Activated naive CD8-positive, alpha-beta T cell treated with anti-CD3 and anti-CD28 coated beads, Interleukin-2, amount 50 U/mL, for 24 hours (primary cell): ENCODE measurements at regions not wholly inside any gene's neighbourhood (a gene's known extent, or its start where the extent isn't known, plus 50 kb on each side); places are given as distances from the start of the nearest gene placed in this dataset.

Experiments used
- ATAC-seq: fragments of 150-1000 bp; cut with Tn5 transposase; one replicate; pipeline ENCODE4 v1.10.0; 2021
- DNase-seq: peaks from one replicate; pipeline ENCODE4 v3.0.0; 2021
- H3K27ac Mint-ChIP-seq: one replicate; pipeline ENCODE4 v1.8.0; 2021; ENCODE audit warnings: mild to moderate bottlenecking, mixed read lengths
- H3K27me3 Mint-ChIP-seq: one replicate; pipeline ENCODE4 v1.8.0; 2021; ENCODE audit warnings: mixed read lengths
- H3K36me3 Mint-ChIP-seq: one replicate; pipeline ENCODE4 v1.8.0; 2021; ENCODE audit warnings: low read depth, mixed read lengths
- H3K4me1 Mint-ChIP-seq: one replicate; pipeline ENCODE4 v1.8.0; 2021; ENCODE audit warnings: mixed read lengths
- H3K4me3 Mint-ChIP-seq: one replicate; pipeline ENCODE4 v1.8.0; 2021; ENCODE audit warnings: mild to moderate bottlenecking, moderate library complexity, mixed read lengths
- H3K9me3 Mint-ChIP-seq: one replicate; pipeline ENCODE4 v1.8.0; 2021; ENCODE audit warnings: mixed read lengths

DNA sequence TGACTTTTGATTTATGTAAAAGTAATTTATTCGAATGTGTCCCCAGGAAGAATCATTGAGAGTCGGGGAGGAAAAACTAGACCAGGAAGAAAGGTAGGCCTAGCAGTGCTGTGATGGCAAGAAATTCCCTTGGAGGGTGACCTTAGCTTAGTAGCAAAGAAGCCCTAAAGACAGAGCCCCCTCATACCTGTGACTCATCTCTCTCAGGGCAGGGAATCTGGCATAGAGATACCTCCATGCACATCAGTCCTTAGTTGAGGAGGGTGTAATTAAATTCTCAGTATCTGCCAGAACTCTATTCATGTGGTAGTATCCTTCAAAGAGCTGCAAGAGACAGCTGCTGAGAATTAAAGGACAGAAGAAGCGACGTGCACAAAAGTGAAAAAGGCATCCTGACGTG is 360.3 kb downstream of the FBXO15 start:
- no peak for ATAC-seq
- no peaks in the 10 kb centered on the region for H3K36me3 Mint-ChIP-seq
- H3K9me3 Mint-ChIP-seq, result peaks cover 4% of the 10 kb centered on the region
- no peak overlapping the region for H3K4me3 Mint-ChIP-seq
- H3K27me3 Mint-ChIP-seq, result no peaks in the 10 kb centered on the region
- no peaks in the 10 kb centered on the region for H3K4me1 Mint-ChIP-seq
- no peak for DNase-seq
- H3K27ac Mint-ChIP-seq, result no peak overlapping the region

DNA sequence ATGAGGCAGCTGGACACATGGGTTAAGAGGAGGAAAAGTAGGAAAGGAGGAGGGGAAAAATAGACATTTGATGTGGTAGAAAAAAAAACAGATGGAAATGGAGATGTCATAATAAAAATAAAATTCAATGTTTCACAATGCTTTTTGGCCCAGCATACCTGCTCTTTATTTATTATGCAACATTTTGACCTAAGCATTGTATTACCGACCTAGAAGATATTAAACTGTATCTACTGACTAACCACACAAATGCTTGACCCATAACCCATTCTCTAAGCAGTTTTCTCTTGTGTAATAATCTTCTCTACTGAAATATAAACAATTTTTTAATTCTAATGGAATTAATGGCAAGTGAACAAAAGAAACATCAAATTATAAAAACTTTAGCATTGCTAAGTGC is 362.3 kb downstream of the FBXO15 start:
- DNase-seq (no peak), ATAC-seq (no peak)
- H3K9me3 Mint-ChIP-seq, result peaks cover 4% of the 10 kb centered on the region
- no peaks in the 10 kb centered on the region for H3K36me3 Mint-ChIP-seq
- no peak overlapping the region for H3K4me3 Mint-ChIP-seq
- no peak overlapping the region for H3K27ac Mint-ChIP-seq
- no peaks in the 10 kb centered on the region for H3K27me3 Mint-ChIP-seq
- H3K4me1 Mint-ChIP-seq, result no peaks in the 10 kb centered on the region

DNA sequence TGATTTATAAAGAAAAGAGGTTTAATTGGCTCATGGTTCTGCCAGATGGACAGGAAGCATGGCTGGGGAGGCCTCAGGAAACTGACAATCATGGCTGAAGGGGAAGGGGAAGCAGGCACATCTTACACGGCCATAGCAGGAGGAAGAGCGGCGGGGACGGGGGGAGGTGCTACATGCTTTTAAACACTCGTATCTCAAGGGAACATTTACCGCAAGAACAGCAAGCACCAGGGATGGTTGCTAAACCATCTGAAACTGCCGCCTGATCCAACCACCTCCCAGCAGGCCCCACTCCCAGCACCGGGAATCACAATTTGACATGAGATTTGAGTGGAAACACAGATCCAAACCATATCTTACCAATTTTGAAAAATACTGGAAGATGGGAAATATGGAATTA is 362.8 kb downstream of the FBXO15 start:
- DNase-seq (no peak), ATAC-seq (no peak)
- no peaks in the 10 kb centered on the region for H3K27me3 Mint-ChIP-seq
- H3K4me1 Mint-ChIP-seq, result no peaks in the 10 kb centered on the region
- H3K36me3 Mint-ChIP-seq, result no peaks in the 10 kb centered on the region
- H3K9me3 Mint-ChIP-seq, result peaks cover 4% of the 10 kb centered on the region
- no peak overlapping the region for H3K27ac Mint-ChIP-seq
- H3K4me3 Mint-ChIP-seq, result no peak overlapping the region

DNA sequence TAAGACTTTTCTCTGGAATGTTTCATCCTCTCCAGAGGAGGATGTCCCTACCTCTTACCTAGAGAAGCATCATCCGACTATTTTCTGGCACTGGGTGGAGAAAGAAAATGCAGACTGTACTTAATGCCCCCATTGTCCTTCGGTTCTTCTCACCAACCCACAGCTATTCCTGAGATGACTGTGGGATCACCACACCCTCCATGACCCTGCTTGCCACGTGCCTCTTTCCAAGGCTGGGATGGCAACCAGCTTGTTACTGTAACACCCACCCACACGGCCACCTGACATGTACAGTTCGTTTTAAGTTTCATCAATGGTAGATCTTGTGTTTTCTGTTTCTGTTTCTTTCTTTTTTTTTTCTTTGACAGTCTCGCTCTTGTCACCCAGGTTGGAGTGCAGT is 365.2 kb downstream of the FBXO15 start:
- Mint-ChIP-seq H3K4me3 (no peak overlapping the region), H3K27me3 (no peaks in the 10 kb centered on the region), H3K4me1 (no peaks in the 10 kb centered on the region), H3K9me3 (peaks cover 4% of the 10 kb centered on the region), H3K27ac (no peak overlapping the region), H3K36me3 (no peaks in the 10 kb centered on the region)
- DNase-seq (no peak), ATAC-seq (no peak)

DNA sequence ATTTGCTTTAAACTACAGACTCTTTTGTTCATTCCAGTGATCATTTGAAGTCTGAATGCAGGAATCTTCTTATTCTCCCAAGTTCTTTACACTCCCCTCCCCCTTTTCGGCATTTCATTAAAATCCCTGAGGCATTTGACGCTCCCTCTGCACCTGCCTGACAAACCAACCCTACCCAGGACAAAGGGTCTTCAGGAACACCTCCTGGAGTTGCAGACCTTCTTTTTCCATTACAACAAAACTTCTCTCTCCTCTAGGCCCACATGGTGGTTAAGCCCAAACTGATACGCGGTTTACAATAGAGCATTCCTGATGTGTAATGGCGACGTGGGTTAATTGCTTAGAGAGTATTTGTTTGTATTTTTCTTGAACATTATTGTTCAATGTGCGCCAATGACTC is 367.4 kb downstream of the FBXO15 start:
- Mint-ChIP-seq H3K4me3 (no peak overlapping the region), H3K27me3 (no peaks in the 10 kb centered on the region), H3K9me3 (peaks cover 4% of the 10 kb centered on the region)

DNA sequence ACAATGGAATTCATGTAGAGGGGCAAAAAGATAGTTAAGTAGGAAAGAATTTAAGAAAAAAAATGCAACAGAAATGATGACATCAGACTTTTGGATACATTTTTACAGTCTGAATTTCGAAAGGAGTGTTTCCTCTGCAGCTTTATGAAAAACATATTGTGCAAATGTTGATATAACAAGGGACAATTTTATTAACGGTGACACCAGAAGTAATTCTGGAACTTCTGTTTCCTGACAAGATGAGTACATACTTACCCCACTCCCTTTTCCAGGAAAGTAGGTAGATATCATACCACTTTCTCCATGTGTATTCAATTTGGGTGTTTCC is 369.6 kb downstream of the FBXO15 start:
- no peak for ATAC-seq

More for the DNA sequence above, 367.4 kb downstream of the FBXO15 start:
- ATAC-seq, result no peak
- Mint-ChIP-seq H3K4me1 (no peaks in the 10 kb centered on the region), H3K36me3 (no peaks in the 10 kb centered on the region), H3K27ac (no peak overlapping the region)
- DNase-seq, result no peak

DNA sequence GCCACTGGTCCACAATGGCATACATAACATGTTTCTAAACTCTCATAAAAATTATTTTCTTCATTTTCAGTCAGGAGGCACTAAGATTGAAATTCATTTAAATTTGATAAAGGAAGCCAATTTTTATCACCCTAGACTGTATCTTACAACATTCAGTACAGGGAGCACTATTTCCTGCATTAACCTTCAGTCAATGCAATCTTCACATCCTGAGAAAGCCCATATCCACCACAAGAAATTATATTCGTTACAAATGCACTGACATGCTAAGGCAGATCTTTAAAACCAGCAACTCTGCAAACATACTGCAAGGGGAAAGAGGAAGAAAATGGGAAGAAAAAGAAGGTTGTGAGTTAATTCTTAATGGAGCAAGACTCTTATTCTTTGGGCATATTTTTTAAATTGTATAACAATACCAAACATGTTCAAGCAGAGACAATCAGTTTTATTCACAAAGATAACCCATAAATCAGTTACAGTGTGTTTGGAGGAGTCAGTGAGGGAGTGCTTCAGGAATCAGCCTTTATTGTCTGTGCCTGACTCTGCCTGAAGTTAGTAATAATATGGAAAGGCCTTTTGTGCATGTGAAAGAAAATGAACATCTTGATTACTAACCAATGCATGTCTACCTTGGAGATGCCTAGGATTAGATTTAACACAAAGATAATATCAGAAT is 370.1 kb downstream of the FBXO15 start:
- Mint-ChIP-seq H3K9me3 (no peaks in the 10 kb centered on the region), H3K27me3 (no peaks in the 10 kb centered on the region), H3K27ac (no peak overlapping the region), H3K4me3 (no peak overlapping the region), H3K4me1 (no peaks in the 10 kb centered on the region), H3K36me3 (no peaks in the 10 kb centered on the region)
- no peak for DNase-seq
- no peak for ATAC-seq

More for the DNA sequence above, 369.6 kb downstream of the FBXO15 start:
- H3K27me3 Mint-ChIP-seq, result no peaks in the 10 kb centered on the region
- DNase-seq, result no peak
- no peak overlapping the region for H3K27ac Mint-ChIP-seq
- H3K4me3 Mint-ChIP-seq, result no peak overlapping the region
- no peaks in the 10 kb centered on the region for H3K36me3 Mint-ChIP-seq
- no peaks in the 10 kb centered on the region for H3K9me3 Mint-ChIP-seq
- no peaks in the 10 kb centered on the region for H3K4me1 Mint-ChIP-seq

DNA sequence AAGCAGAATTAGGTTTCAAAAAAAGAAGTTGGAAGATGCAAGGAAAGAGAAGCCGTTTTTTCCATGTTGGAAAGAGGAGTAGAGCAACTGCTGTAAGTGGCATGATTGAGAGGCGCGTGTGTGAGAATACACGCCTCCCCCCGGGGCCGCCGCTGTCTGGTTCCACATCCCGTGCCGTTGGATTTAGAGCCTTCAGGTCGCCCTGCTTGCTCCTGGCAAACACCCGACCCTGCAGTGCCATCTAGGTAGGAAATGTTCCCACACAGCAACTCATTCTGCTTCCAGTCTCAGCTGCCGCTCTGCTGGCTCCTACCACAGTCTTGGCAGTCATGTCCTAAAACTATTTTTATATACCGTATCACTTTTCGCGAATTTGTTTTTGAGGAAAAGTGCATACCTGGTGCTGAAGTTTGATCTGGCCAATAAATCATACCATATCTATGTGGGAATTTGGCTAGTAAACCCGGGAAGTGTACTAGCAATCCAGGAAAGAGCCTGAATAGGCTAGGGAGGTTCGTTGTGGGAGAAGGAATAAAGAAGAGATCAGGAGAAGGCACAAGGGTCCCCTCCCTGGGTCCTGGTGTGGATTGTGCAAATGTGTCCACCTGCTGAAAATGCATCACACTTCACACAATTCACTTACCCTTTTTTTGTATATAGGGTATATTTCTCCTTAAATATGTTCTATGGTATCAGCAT is 372.7 kb downstream of the FBXO15 start:
- no peak for ATAC-seq
- H3K4me3 Mint-ChIP-seq, result no peak overlapping the region
- no peaks in the 10 kb centered on the region for H3K27me3 Mint-ChIP-seq
- H3K27ac Mint-ChIP-seq, result no peak overlapping the region
- H3K36me3 Mint-ChIP-seq, result no peaks in the 10 kb centered on the region
- H3K9me3 Mint-ChIP-seq, result no peaks in the 10 kb centered on the region
- no peaks in the 10 kb centered on the region for H3K4me1 Mint-ChIP-seq
- DNase-seq, result no peak

DNA sequence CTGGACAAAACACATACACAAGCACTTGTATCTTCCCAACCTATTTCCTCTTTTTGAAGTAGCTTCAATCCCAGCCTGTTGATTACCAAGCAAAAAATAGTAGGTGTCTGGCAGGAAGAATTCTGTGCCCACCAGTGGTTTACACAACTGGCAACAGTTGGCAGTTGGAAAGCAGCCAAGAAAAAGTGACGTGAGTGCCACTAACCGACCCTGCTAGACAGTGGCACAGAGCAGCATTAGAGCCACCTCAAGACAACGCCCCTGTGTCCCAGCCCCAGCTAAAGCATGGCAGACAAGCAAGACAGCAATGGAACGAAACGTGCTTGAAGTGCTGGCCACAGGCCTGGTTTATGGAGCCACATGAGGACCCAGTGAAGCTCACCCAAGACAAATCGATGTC is 379.6 kb downstream of the FBXO15 start:
- no peak overlapping the region for H3K4me3 Mint-ChIP-seq
- no peak overlapping the region for H3K27ac Mint-ChIP-seq
- no peak for ATAC-seq
- no peaks in the 10 kb centered on the region for H3K4me1 Mint-ChIP-seq
- peaks cover 5% of the 10 kb centered on the region for H3K27me3 Mint-ChIP-seq
- H3K36me3 Mint-ChIP-seq, result no peaks in the 10 kb centered on the region
- no peak for DNase-seq
- no peaks in the 10 kb centered on the region for H3K9me3 Mint-ChIP-seq

DNA sequence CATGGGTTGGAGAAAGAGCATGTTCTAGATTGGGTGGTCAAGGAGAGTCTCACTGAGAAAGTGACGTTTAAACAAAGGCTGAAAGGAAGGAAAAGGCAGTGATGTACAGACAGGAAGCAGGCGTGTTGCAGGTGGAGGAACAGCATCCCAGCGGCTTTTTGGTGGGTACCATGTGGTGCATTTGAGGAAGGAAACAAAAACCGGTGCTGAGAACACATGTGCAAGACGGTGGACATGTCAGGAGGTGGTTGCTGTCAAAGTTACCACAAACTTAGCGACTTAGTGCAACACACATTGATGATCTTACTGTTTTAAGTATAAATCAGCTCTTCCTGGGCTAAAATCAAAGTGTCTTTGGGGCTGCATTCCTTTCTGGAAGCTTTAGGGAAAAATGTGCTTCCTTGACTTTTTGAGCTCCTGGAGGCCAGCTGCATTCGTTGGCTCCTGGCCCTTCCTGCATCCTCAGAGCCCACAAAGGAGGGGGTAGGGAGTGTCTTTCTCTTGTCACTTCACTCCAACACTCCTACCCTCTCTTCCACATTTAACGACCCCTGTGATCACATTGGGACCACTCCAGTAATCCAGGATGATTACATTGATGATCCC is 380.6 kb downstream of the FBXO15 start:
- H3K9me3 Mint-ChIP-seq, result no peaks in the 10 kb centered on the region
- no peak overlapping the region for H3K4me3 Mint-ChIP-seq
- H3K4me1 Mint-ChIP-seq, result no peaks in the 10 kb centered on the region
- peaks cover 5% of the 10 kb centered on the region for H3K27me3 Mint-ChIP-seq
- H3K36me3 Mint-ChIP-seq, result no peaks in the 10 kb centered on the region
- no peak overlapping the region for H3K27ac Mint-ChIP-seq
- no peak for ATAC-seq
- no peak for DNase-seq

DNA sequence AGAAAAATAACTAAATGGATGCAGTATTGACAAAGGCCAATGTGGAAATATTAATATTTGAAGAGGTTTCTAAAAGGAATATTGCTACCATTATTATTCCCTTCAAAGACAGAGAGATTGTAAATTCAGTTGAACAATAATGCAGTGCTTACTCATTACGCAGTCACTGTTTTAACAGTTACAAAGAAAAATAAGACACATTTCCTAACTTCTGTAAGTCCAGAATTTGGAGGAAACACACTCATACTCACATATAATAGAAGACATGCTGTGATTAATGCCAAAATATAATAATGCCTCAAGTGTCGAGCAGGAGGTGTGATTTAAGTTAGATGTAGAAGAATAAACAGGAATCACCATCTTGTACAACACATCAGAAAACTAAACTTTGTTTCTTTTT is 389.2 kb downstream of the FBXO15 start:
- Mint-ChIP-seq H3K36me3 (no peaks in the 10 kb centered on the region), H3K4me3 (no peak overlapping the region), H3K27ac (no peak overlapping the region), H3K27me3 (no peaks in the 10 kb centered on the region), H3K4me1 (no peaks in the 10 kb centered on the region), H3K9me3 (no peaks in the 10 kb centered on the region)
- DNase-seq (no peak), ATAC-seq (no peak)

DNA sequence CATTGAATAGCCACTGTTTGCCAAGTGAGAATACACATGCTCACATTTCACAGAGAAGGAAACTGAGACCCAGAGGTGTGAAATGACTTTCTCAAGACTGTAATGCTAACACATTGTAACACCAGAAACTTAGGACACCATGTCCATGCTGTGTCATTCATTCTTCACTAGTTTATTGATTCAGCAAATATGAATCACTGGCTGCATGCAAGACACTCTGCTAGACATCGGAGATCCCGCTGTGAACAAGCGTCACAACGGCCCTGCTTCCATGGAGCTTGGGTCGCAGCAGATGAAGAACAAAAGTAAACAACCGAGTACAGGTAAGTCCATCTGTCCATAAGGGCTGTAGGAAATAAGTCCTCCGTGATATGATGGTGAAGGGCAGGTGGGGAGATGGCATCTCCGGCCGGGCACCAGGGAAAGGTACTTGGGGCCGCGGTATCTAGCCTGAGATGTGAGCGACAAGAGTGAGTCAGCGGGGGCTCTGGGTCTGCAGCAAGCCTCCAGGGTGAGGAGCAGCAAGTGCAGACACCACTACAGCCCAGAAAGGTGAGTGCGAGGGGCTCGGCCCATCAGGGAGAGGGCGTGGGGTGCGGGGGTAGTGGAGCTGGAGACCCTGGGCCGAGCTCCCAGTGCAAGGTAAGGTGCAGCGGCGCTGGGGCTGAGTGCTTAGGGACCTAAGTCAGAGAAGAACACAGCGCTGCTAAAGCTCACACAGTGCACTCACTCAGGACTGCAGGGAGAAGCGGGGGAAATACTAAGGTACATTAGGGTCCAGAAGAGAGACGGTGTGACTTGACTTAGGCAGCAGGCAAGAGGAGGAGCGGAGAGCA is 391.2 kb downstream of the FBXO15 start:
- Mint-ChIP-seq H3K4me3 (no peak overlapping the region), H3K4me1 (no peaks in the 10 kb centered on the region), H3K27ac (no peak overlapping the region), H3K27me3 (no peaks in the 10 kb centered on the region), H3K9me3 (no peaks in the 10 kb centered on the region), H3K36me3 (no peaks in the 10 kb centered on the region)
- DNase-seq (no peak), ATAC-seq (no peak)

DNA sequence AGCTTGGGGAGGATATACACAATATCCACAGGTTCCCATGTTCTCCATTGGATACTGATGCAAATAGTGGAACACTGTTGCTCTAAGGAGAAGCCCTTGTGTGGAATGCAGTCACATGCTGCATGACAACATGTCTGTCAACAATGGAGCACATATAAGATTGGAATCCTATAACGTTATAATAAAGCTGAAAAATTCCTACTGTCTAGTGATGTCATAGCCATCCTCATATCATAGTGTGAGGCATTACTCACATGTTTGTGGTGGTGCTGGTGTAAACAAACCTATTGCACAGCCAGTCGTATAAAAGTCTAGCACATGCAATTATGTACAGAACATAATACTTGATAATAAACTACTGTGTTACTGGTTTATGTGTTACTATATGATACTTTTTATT is 394.7 kb downstream of the FBXO15 start:
- H3K27me3 Mint-ChIP-seq, result no peaks in the 10 kb centered on the region
- H3K27ac Mint-ChIP-seq, result no peak overlapping the region
- no peaks in the 10 kb centered on the region for H3K4me1 Mint-ChIP-seq
- DNase-seq (no peak), ATAC-seq (no peak)
- H3K36me3 Mint-ChIP-seq, result no peaks in the 10 kb centered on the region
- H3K4me3 Mint-ChIP-seq, result no peak overlapping the region
- no peaks in the 10 kb centered on the region for H3K9me3 Mint-ChIP-seq

DNA sequence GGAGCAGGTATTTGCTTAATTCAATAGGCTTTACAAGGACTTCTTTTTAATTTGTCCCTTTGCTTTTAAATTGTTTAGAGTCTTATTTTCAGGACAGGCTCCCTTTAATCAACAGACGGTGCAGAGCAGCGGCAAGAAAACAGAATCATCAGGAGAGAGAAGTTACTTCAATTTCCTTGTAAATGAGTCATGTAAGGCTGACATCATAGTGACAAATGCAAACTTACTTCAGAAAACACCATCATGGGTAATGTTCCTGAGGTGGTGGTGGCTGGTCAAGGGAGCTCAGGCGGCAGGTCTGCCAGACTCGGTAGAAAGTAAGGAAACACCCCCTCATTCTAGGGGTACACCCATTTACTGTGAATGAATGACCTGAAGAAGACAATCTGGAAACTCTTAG is 395.1 kb downstream of the FBXO15 start:
- Mint-ChIP-seq H3K9me3 (no peaks in the 10 kb centered on the region), H3K27ac (no peak overlapping the region), H3K4me3 (no peak overlapping the region), H3K4me1 (no peaks in the 10 kb centered on the region), H3K27me3 (no peaks in the 10 kb centered on the region), H3K36me3 (no peaks in the 10 kb centered on the region)
- ATAC-seq (no peak), DNase-seq (no peak)

DNA sequence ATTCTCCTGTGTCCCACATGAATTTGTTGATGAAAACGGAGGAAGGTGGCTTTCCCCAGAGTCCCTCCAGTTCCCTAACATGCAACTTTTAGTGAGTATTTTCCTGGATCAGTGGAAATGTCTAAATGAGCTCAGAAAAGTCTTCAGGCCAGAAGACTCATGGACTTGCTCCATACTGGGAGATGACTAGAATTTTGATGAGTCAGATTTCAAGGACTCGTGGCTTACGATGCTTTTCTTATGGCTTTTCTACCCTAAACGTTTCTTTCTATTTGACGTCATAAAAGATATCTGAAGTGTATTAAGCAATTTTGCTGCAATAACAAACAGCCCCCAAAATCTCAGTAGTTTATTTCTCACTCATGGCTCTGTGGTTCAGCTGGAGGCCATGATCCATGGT is 397.6 kb downstream of the FBXO15 start:
- Mint-ChIP-seq H3K36me3 (no peaks in the 10 kb centered on the region), H3K4me1 (no peaks in the 10 kb centered on the region), H3K9me3 (no peaks in the 10 kb centered on the region), H3K4me3 (no peak overlapping the region), H3K27me3 (no peaks in the 10 kb centered on the region), H3K27ac (no peak overlapping the region)
- DNase-seq (no peak), ATAC-seq (no peak)
